ENCODE measurements at regions not wholly inside any gene's neighbourhood (a gene's known extent, or its start where the extent isn't known, plus 50 kb on each side); places are given as distances from the start of the nearest gene placed in this dataset.

DNA sequence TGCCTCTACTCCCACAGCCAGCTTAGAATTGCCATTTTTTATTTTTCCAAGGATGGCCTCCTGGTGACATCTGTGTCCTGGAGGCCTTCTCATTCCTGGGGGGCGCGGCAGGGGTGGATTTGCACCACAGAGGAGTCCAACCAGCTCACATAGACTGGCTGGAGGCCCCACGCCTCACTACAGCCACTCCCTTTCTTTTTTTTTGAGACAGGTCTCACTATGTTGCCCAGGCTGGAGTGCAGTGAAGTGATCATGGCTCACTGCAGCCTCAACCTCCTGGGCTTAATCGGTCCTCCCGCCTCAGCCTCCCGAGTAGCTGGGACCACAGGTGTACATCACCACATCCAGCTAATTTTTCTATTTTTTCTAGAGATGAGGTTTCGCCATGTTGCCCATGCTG lies 57.6 kb upstream of the DOCK1 start:
- DNase-seq (ENCODE audit: low read depth in 2 of 2), result no peak

DNA sequence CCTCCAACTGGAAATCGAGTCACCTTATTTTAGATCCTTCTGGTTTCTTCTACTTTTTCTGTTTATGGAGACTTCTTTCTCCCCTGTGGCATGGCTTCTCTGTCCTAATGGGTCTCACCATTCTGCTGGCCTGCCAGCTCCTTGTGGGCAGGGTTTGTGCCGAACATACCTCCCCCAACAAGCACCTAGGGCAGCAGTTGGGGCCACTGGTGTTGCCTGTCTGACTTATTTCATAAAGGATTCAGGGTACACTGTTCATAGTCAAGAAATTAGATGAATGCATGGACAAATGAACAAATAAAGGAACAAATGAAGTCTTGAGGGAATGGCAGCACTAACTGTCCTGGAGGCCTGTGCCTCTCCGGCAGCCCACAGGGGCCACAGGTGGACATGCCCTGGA lies 55.6 kb upstream of the DOCK1 start:
- no peak for DNase-seq (ENCODE audit: low read depth in 2 of 2)

- no peak for DNase-seq (ENCODE audit: low read depth in 2 of 2)
Measured at GRCh38 chr10:126851414-126852108, 53.7 kb upstream of the DOCK1 start.

- no peak for DNase-seq (ENCODE audit: low read depth in 2 of 2)
Measured at GRCh38 chr10:126854726-126855495, 50.3 kb upstream of the DOCK1 start.
